SU-DHL-6 (cell line): ENCODE measurements at regions not wholly inside any gene's neighbourhood (a gene's known extent, or its start where the extent isn't known, plus 50 kb on each side); places are given as distances from the start of the nearest gene placed in this dataset.

Experiments
- H2AFZ ChIP-seq: fragments of 200-600 bp; sonication (generic); 2 replicates; pipeline ENCODE4 v1.6.1; 2014; ENCODE audit warnings: low read depth, mild to moderate bottlenecking, moderate library complexity, mixed read lengths, antibody characterized with exemption, low read length; ENCODE audit not compliant: severe bottlenecking
- H3F3A ChIP-seq: fragments of 200-600 bp; shearing (Covaris generic); 2 replicates; pipeline ENCODE4 v1.6.0; 2016; ENCODE audit warnings: antibody characterized with exemption, mild to moderate bottlenecking; ENCODE audit not compliant: insufficient read depth
- H3K27ac ChIP-seq: fragments of 200-600 bp; sonication (generic); 2 replicates; pipeline ENCODE4 v1.5.1; 2016; ENCODE audit warnings: low read depth, mild to moderate bottlenecking, low read length, moderate library complexity, mixed read lengths
- H3K27me3 ChIP-seq: fragments of 200-600 bp; sonication (generic), shearing (Covaris generic); 2 replicates; pipeline ENCODE4 v1.6.0; 2014; ENCODE audit warnings: mild to moderate bottlenecking, low read length
- H3K36me3 ChIP-seq: fragments of 200-600 bp; sonication (generic); 2 replicates; pipeline ENCODE4 v1.6.1; 2014; ENCODE audit warnings: mild to moderate bottlenecking, low read length, mixed read lengths
- H3K4me2 ChIP-seq: fragments of 300-600, 200-600 bp; shearing (Covaris generic), sonication (generic); 2 replicates; pipeline ENCODE4 v1.6.0; 2014; ENCODE audit warnings: low read length, low read depth, mild to moderate bottlenecking; ENCODE audit not compliant: poor library complexity, severe bottlenecking
- H3K4me3 ChIP-seq: fragments of 200-600 bp; sonication (generic); 2 replicates; pipeline ENCODE4 v1.5.1; 2014; ENCODE audit warnings: antibody characterized with exemption, low read length, mild to moderate bottlenecking, mixed read lengths; ENCODE audit not compliant: insufficient read depth, poor library complexity, severe bottlenecking
- H3K79me2 ChIP-seq: fragments of 200-600 bp; sonication (generic); 2 replicates; pipeline ENCODE4 v1.6.1; 2014; ENCODE audit warnings: mild to moderate bottlenecking, low read length, moderate library complexity; ENCODE audit not compliant: insufficient read depth
- H3K9ac ChIP-seq: fragments of 200-600 bp; sonication (generic); 2 replicates; pipeline ENCODE4 v1.7.0; 2014; ENCODE audit warnings: mild to moderate bottlenecking, low read length
- H3K9me2 ChIP-seq: fragments of 200-600 bp; sonication (generic); replicated peaks from 2 replicates; pipeline ENCODE4 v1.6.1; 2014; ENCODE audit warnings: low read length; ENCODE audit not compliant: insufficient read depth
- H3K9me3 ChIP-seq: fragments of 200-600 bp; sonication (generic); 2 replicates; pipeline ENCODE4 v1.6.1; 2014; ENCODE audit warnings: low read length, mixed read lengths; ENCODE audit not compliant: insufficient read depth
- H4K20me1 ChIP-seq: fragments of 200-600 bp; sonication (generic); 2 replicates; pipeline ENCODE4 v1.6.1; 2014; ENCODE audit warnings: low read depth, mild to moderate bottlenecking, antibody characterized with exemption, low read length, moderate library complexity, mixed read lengths
- EZH2phosphoT487 ChIP-seq: fragments of 200-600 bp; sonication (generic), shearing (Covaris generic); conservative IDR thresholded peaks from 2 replicates; pipeline ENCODE4 v1.6.1; 2018; ENCODE audit warnings: mild to moderate bottlenecking, antibody characterized with exemption, low read length, moderate library complexity, mixed read lengths
- TF ChIP-seq, protein P1 (sequence below): fragments of 200-600 bp; sonication (generic); IDR thresholded peaks from one replicate; pipeline ENCODE4 v1.5.1; 2017; ENCODE audit warnings: antibody characterized with exemption, mild to moderate bottlenecking, low read length, moderate library complexity; ENCODE audit not compliant: insufficient read depth, poor library complexity, severe bottlenecking

DNA sequence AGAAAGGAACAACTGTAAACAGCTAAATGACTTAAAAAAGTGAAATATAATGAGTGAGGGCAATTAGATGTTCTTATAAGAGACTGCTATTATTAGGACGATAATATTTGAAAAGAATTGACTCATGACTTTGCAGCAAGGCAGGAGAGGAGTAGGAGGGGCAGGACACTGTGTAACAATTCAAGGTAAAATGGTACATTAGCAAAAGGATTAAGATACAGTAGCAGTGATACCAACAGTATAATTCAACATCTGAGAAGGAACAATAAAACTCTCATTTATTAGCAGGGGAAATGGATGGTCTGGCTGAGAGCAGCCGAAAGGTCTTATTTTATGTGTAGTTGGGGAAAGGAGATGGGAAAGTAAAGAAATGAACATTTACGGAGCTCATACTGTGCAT is 315.5 kb upstream of the BOD1L1 start:
- no peaks in the 10 kb centered on the region for H3K9me3 ChIP-seq
- H3K9me2 ChIP-seq = no peaks in the 10 kb centered on the region
- no peak for TF ChIP-seq EZH2phosphoT487
- TF ChIP-seq, protein P1, sequence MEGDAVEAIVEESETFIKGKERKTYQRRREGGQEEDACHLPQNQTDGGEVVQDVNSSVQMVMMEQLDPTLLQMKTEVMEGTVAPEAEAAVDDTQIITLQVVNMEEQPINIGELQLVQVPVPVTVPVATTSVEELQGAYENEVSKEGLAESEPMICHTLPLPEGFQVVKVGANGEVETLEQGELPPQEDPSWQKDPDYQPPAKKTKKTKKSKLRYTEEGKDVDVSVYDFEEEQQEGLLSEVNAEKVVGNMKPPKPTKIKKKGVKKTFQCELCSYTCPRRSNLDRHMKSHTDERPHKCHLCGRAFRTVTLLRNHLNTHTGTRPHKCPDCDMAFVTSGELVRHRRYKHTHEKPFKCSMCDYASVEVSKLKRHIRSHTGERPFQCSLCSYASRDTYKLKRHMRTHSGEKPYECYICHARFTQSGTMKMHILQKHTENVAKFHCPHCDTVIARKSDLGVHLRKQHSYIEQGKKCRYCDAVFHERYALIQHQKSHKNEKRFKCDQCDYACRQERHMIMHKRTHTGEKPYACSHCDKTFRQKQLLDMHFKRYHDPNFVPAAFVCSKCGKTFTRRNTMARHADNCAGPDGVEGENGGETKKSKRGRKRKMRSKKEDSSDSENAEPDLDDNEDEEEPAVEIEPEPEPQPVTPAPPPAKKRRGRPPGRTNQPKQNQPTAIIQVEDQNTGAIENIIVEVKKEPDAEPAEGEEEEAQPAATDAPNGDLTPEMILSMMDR = no peak
- H3K4me3 ChIP-seq = no peak overlapping the region
- H3K79me2 ChIP-seq = no peaks in the 10 kb centered on the region
- H4K20me1 ChIP-seq = no peaks in the 10 kb centered on the region
- no peak overlapping the region for H2AFZ ChIP-seq
- H3K27me3 ChIP-seq = no peaks in the 10 kb centered on the region
- no peaks in the 10 kb centered on the region for H3F3A ChIP-seq
- H3K36me3 ChIP-seq = no peaks in the 10 kb centered on the region
- H3K27ac ChIP-seq = no peak overlapping the region
- H3K9ac ChIP-seq = no peak overlapping the region
- no peak overlapping the region for H3K4me2 ChIP-seq

DNA sequence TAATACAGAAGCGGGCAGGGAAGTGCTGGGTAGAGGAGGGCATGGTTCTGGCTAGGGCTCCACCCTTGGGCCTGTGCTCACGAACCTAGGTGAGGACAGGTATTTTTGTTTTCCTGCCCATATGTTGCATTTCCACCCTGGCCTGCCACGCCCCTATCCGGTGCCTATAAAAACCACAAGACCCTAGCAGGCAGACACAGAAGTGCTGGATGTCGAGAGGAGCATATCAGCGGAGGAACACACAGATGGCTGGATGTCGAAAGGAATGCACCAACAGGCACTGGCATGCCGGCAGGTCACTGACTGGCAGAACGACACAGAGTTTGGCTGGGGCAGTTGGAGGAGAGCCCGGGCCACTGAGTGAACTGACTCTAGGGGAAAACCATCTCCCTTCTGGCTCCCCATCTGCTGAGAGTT is 316.6 kb upstream of the BOD1L1 start:
- H3K9ac ChIP-seq = no peak overlapping the region
- TF ChIP-seq EZH2phosphoT487 = no peak
- TF ChIP-seq, protein P1 = no peak
- H3K27me3 ChIP-seq = no peaks in the 10 kb centered on the region
- H3K79me2 ChIP-seq = no peaks in the 10 kb centered on the region
- no peak overlapping the region for H3K27ac ChIP-seq
- H3K36me3 ChIP-seq = no peaks in the 10 kb centered on the region
- no peaks in the 10 kb centered on the region for H3K9me3 ChIP-seq
- H3F3A ChIP-seq = no peaks in the 10 kb centered on the region
- no peak overlapping the region for H3K4me3 ChIP-seq
- no peaks in the 10 kb centered on the region for H3K9me2 ChIP-seq
- H2AFZ ChIP-seq = no peak overlapping the region
- no peak overlapping the region for H3K4me2 ChIP-seq
- no peaks in the 10 kb centered on the region for H4K20me1 ChIP-seq

DNA sequence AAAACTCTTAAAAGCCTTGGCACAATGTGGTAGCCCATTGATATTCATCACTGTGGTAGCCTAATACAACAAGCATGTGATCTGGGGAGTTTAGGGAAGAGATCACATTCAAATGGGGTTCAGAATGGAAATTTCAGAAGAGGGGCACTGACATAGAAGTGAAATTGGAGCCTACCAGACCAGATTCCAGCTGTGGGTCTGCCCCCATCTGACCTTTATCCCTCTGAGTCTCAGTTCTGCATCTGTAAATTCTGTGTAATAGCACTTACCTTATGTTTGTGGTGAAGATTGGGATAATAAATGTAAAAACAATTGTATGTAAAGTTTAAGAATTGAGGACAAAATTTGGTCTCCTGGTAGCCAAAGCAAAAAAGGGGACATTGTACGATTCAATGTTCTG is 320.4 kb upstream of the BOD1L1 start:
- H3K27me3 ChIP-seq = no peaks in the 10 kb centered on the region
- H3K27ac ChIP-seq = no peak overlapping the region
- H3K4me3 ChIP-seq = no peak overlapping the region
- H3F3A ChIP-seq = no peaks in the 10 kb centered on the region
- H2AFZ ChIP-seq = no peak overlapping the region
- H3K79me2 ChIP-seq = no peaks in the 10 kb centered on the region
- H3K9me2 ChIP-seq = no peaks in the 10 kb centered on the region
- TF ChIP-seq, protein P1 = no peak
- no peak for TF ChIP-seq EZH2phosphoT487
- no peaks in the 10 kb centered on the region for H3K9me3 ChIP-seq
- H3K36me3 ChIP-seq = no peaks in the 10 kb centered on the region
- H3K4me2 ChIP-seq = no peak overlapping the region
- H3K9ac ChIP-seq = no peak overlapping the region
- H4K20me1 ChIP-seq = no peaks in the 10 kb centered on the region
